H1 (cell line): ENCODE measurements at regions not wholly inside any gene's neighbourhood (a gene's known extent, or its start where the extent isn't known, plus 50 kb on each side); places are given as distances from the start of the nearest gene placed in this dataset.

Experiments
- CTCF ChIA-PET: fragments of 300-600 bp; sonication (Branson Sonifier 250); formaldehyde crosslinking; loops from one replicate; lab custom pipeline; 2021; ENCODE audit not compliant: partially characterized antibody; lab: Charles Lee
- POLR2A ChIA-PET: fragments of 300-600 bp; sonication (Branson Sonifier 250); formaldehyde crosslinking; loops from one replicate; lab custom pipeline; 2021; ENCODE audit warnings: inconsistent platforms; ENCODE audit not compliant: partially characterized antibody; lab: Charles Lee
- DNase-seq, 2 experiments: peaks; one replicate each; pipeline versions ENCODE4 v3.0.0 to v3.0.0-alpha.2; 2010 to 2022; ENCODE audit warnings: low spot score in 2 of 2, low read depth in 1 of 2, mixed read lengths in 1 of 2
- FAIRE-seq: peaks from 2 replicates; lab custom pipeline; 2011; peaks lifted over from hg19 to GRCh38; lab: Jason Lieb, UNC
- H2AFZ ChIP-seq: 2 replicates; pipeline ENCODE4 v1.8.1; 2012; ENCODE audit warnings: low read length, inconsistent platforms
- H2AK5ac ChIP-seq: 2 replicates; pipeline ENCODE4 v1.6.1; 2013; ENCODE audit warnings: low read depth, low read length
- H2BK120ac ChIP-seq: replicated peaks from 2 replicates; pipeline ENCODE3; 2013; ENCODE audit warnings: low read depth, low read length, inconsistent platforms
- H2BK12ac ChIP-seq: 2 replicates; pipeline ENCODE4 v1.6.1; 2013; ENCODE audit warnings: low read depth, low read length
- H2BK15ac ChIP-seq: 2 replicates; pipeline ENCODE4 v1.6.1; 2013; ENCODE audit warnings: low read length
- H2BK20ac ChIP-seq: 2 replicates; pipeline ENCODE4 v1.6.1; 2013; ENCODE audit warnings: low read length
- H2BK5ac ChIP-seq: 2 replicates; pipeline ENCODE4 v1.6.1; 2013; ENCODE audit warnings: low read depth, low read length
- H3K14ac ChIP-seq: 2 replicates; pipeline ENCODE4 v1.6.1; 2013; ENCODE audit warnings: inconsistent platforms; ENCODE audit not compliant: insufficient read length
- H3K18ac ChIP-seq: 2 replicates; pipeline ENCODE4 v1.6.1; 2013; ENCODE audit warnings: low read length; ENCODE audit errors: extremely low read depth
- H3K23ac ChIP-seq: 2 replicates; pipeline ENCODE4 v1.6.1; 2013; ENCODE audit warnings: inconsistent platforms; ENCODE audit not compliant: insufficient read length
- H3K23me2 ChIP-seq: 2 replicates; pipeline ENCODE4 v1.6.1; 2013; ENCODE audit warnings: low read depth, low read length
- H3K27ac ChIP-seq: 2 replicates; pipeline ENCODE4 v1.6.1; 2011; ENCODE audit warnings: low read depth, low read length, inconsistent platforms
- H3K27me3 ChIP-seq, 4 experiments: replicated peaks in 1 of 4; 1 replicate in 1 of 4; 2 replicates in 3 of 4; pipeline versions ENCODE4 v1.6.1 to v1.8.1; 2011 to 2013; ENCODE audit warnings: low read length in 3 of 4, mild to moderate bottlenecking in 3 of 4, inconsistent platforms in 2 of 4, mixed read lengths in 2 of 4, moderate library complexity in 1 of 4; ENCODE audit not compliant: control insufficient read depth in 3 of 4, insufficient read depth in 3 of 4; ENCODE audit errors: extremely low read depth in 1 of 4
- H3K36me3 ChIP-seq, 4 experiments: 2 replicates each; pipeline versions ENCODE4 v1.6.1 to v1.8.1; 2011 to 2013; ENCODE audit warnings: mild to moderate bottlenecking in 4 of 4, low read length in 3 of 4, moderate library complexity in 2 of 4, control low read depth in 1 of 4, inconsistent platforms in 1 of 4; ENCODE audit not compliant: insufficient read depth in 4 of 4, control insufficient read depth in 2 of 4
- H3K4ac ChIP-seq: replicated peaks from 2 replicates; pipeline ENCODE3; 2013; ENCODE audit warnings: low read length, low read depth, mixed read lengths, inconsistent platforms; ENCODE audit not compliant: insufficient read length
- H3K4me1 ChIP-seq, 4 experiments: replicated peaks in 1 of 4; 1 replicate in 1 of 4; 2 replicates in 3 of 4; pipeline versions ENCODE4 v1.6.1 to v1.8.1; 2011 to 2013; ENCODE audit warnings: low read length in 3 of 4, inconsistent platforms in 2 of 4, mixed read lengths in 1 of 4; ENCODE audit not compliant: insufficient read depth in 4 of 4, control insufficient read depth in 3 of 4
- H3K4me2 ChIP-seq, 2 experiments: 2 replicates each; pipeline versions ENCODE4 v1.6.1 to v1.8.1; 2011 to 2013; ENCODE audit warnings: low read depth in 2 of 2, low read length in 2 of 2, control low read depth in 1 of 2, inconsistent platforms in 1 of 2, mild to moderate bottlenecking in 1 of 2; ENCODE audit not compliant: insufficient read depth in 1 of 2
- H3K4me3 ChIP-seq, 4 experiments: fragments of 200-600, 300-600 bp in 1 of 4; sonication (generic), shearing (Covaris generic), sonication (Bioruptor Twin) in 1 of 4; 2 replicates each; pipeline versions ENCODE4 v1.5.1 to v1.8.1; 2011 to 2016; ENCODE audit warnings: low read length in 4 of 4, low read depth in 3 of 4, control low read depth in 2 of 4, inconsistent platforms in 2 of 4, mild to moderate bottlenecking in 2 of 4, mixed read lengths in 1 of 4, moderate library complexity in 1 of 4; ENCODE audit not compliant: insufficient read depth in 2 of 4; ENCODE audit errors: extremely low read depth in 1 of 4
- H3K56ac ChIP-seq: replicated peaks from 2 replicates; pipeline ENCODE3; 2013; ENCODE audit warnings: low read depth, mild to moderate bottlenecking, mixed read lengths, low read length, inconsistent platforms; ENCODE audit not compliant: insufficient read length
- H3K79me1 ChIP-seq: 2 replicates; pipeline ENCODE4 v1.6.1; 2013; ENCODE audit warnings: low read depth, low read length, control low read depth
- H3K79me2 ChIP-seq, 2 experiments: 2 replicates each; pipeline versions ENCODE4 v1.6.1 to v1.8.1; 2012 to 2013; ENCODE audit warnings: low read length in 2 of 2, mild to moderate bottlenecking in 2 of 2, inconsistent platforms in 1 of 2; ENCODE audit not compliant: insufficient read depth in 2 of 2, control insufficient read depth in 1 of 2
- H3K9ac ChIP-seq, 4 experiments: replicated peaks in 1 of 4; 1 replicate in 1 of 4; 2 replicates in 3 of 4; pipeline versions ENCODE4 v1.6.1 to v1.8.1; 2011 to 2013; ENCODE audit warnings: low read depth in 3 of 4, low read length in 3 of 4, control low read depth in 2 of 4, mild to moderate bottlenecking in 2 of 4, moderate library complexity in 2 of 4, inconsistent platforms in 1 of 4; ENCODE audit errors: extremely low read depth in 1 of 4
- H3K9me3 ChIP-seq, 2 experiments: 2 replicates each; pipeline versions ENCODE4 v1.6.1 to v1.8.1; 2012 to 2013; ENCODE audit warnings: mild to moderate bottlenecking in 2 of 2, moderate library complexity in 2 of 2, control low read depth in 1 of 2, inconsistent platforms in 1 of 2, low read depth in 1 of 2, low read length in 1 of 2, mixed read lengths in 1 of 2; ENCODE audit not compliant: insufficient read depth in 2 of 2
- H4K20me1 ChIP-seq, 2 experiments: replicated peaks in 1 of 2; 2 replicates each; pipeline versions ENCODE3 to v1.8.1; 2011 to 2013; ENCODE audit warnings: inconsistent platforms in 2 of 2, low read length in 2 of 2, mild to moderate bottlenecking in 1 of 2; ENCODE audit not compliant: insufficient read depth in 2 of 2, control insufficient read depth in 1 of 2
- H4K5ac ChIP-seq: 2 replicates; pipeline ENCODE4 v1.6.1; 2013; ENCODE audit warnings: low read length, low read depth, mixed read lengths, inconsistent platforms; ENCODE audit not compliant: insufficient read length
- H4K8ac ChIP-seq: 2 replicates; pipeline ENCODE4 v1.8.0; 2013; ENCODE audit warnings: mild to moderate bottlenecking, moderate library complexity, low read length, inconsistent platforms; ENCODE audit not compliant: insufficient read depth; ENCODE audit errors: extremely low read depth
- H4K91ac ChIP-seq: replicated peaks from 2 replicates; pipeline ENCODE3; 2013; ENCODE audit warnings: low read length, mixed read lengths, inconsistent platforms; ENCODE audit not compliant: insufficient read length
- EGR1 ChIP-seq: IDR thresholded peaks from 2 replicates; pipeline ENCODE4 v1.6.1; 2011; ENCODE audit warnings: low read depth, low read length, borderline replicate concordance
- GABPA ChIP-seq: IDR thresholded peaks from 2 replicates; pipeline ENCODE4 v1.6.1; 2011; ENCODE audit warnings: mild to moderate bottlenecking, low read length, moderate library complexity, borderline replicate concordance; ENCODE audit not compliant: insufficient read depth
- GTF2F1 ChIP-seq: IDR thresholded peaks from 2 replicates; pipeline ENCODE4 v1.6.1; 2012; ENCODE audit warnings: low read depth, low read length, improper control_type of control experiment, borderline replicate concordance
- HDAC6 ChIP-seq: IDR thresholded peaks from one replicate; pipeline ENCODE4 v1.7.1; 2012; ENCODE audit warnings: low read depth, mild to moderate bottlenecking, inconsistent platforms, low read length, moderate library complexity
- POLR2AphosphoS5 ChIP-seq: IDR thresholded peaks from 2 replicates; pipeline ENCODE4 v1.6.1; 2011; ENCODE audit warnings: low read depth, low read length
- RAD21 ChIP-seq, 2 experiments: IDR thresholded peaks in 1 of 2; conservative IDR thresholded peaks in 1 of 2; 2 replicates each; pipeline ENCODE4 v1.6.1; 2011; ENCODE audit warnings: low read depth in 2 of 2, low read length in 2 of 2, improper control_type of control experiment in 1 of 2, inconsistent platforms in 1 of 2, mild to moderate bottlenecking in 1 of 2, moderate library complexity in 1 of 2
- TBP ChIP-seq: IDR thresholded peaks from 2 replicates; pipeline ENCODE4 v1.6.1; 2011; ENCODE audit warnings: low read depth, low read length, improper control_type of control experiment
- ZNF274 ChIP-seq: IDR thresholded peaks from 2 replicates; pipeline ENCODE4 v1.7.0; 2012; ENCODE audit warnings: low read length, borderline replicate concordance; ENCODE audit errors: extremely low read depth
- WGBS, 2 experiments: shearing (Covaris generic) in 1 of 2; methylation state at CpG; one replicate each; pipeline versions ENCODE4 v1.1.6 to v1.1.7; 2013 to 2015; ENCODE audit warnings: low lambda C conversion rate in 2 of 2, mixed read lengths in 2 of 2, inconsistent platforms in 1 of 2, low coverage in 1 of 2, missing lambda C conversion rate in 1 of 2; ENCODE audit not compliant: insufficient replicate concordance in 2 of 2, insufficient coverage in 1 of 2, insufficient read length in 1 of 2; ENCODE audit errors: extremely low coverage in 1 of 2, missing lambda C conversion rate in 1 of 2; 5-methylcytosine and 5-hydroxymethylcytosine counted together
- TF ChIP-seq, protein P1 (sequence below), 3 experiments: IDR thresholded peaks; 1 replicate in 2 of 3; 2 replicates in 1 of 3; pipeline versions ENCODE4 v1.5.1 to v1.6.1; 2011; ENCODE audit warnings: low read length in 3 of 3, mild to moderate bottlenecking in 3 of 3, inconsistent platforms in 2 of 3, low read depth in 1 of 3, moderate library complexity in 1 of 3; ENCODE audit not compliant: insufficient read depth in 1 of 3; ENCODE audit errors: control extremely low read depth in 1 of 3

DNA sequence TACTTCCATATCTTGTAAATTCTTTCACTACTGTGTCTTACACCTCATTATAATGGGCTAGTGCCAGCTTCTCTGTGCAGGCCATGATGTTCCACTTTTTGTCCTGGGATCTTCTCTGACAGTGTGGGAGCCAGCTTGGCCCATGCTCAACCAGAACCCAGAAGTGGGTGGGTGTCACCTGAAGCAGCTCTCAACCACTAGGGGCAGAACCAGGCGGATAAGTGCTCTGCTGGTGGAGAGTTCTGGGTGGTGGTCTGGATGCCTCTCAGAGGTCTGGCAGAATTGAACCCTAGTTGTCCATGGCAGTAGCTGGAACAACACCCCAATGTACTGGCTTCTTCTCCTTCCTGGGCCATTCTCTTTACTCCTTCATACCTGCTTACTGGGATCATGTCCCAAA is 254.1 kb upstream of the N4BP1 start:
- no peak overlapping the region for H2BK5ac ChIP-seq
- no peaks in the 10 kb centered on the region for H3K36me3 ChIP-seq
- CTCF ChIA-PET = interaction anchor here (0.5 to 4.3 kb wide), 32 partner anchors 8 to 485 kb away, joined by 3 to 31 read pairs (median 3); no protein-coding TSS in a partner anchor
- H2BK15ac ChIP-seq = no peak overlapping the region
- no peak overlapping the region for H4K91ac ChIP-seq
- no peak overlapping the region for H2AK5ac ChIP-seq
- POLR2A ChIA-PET = no interaction called here
- H3K79me1 ChIP-seq = no peaks in the 10 kb centered on the region
- peaks cover 0 to 2% (median under 1%) of the 10 kb centered on the region in 4 experiments; a peak in 1 of 7 replicates for H3K4me1 ChIP-seq
- H2BK12ac ChIP-seq = no peak overlapping the region
- H4K8ac ChIP-seq = no peak overlapping the region
- no peak for FAIRE-seq
- no peaks in the 10 kb centered on the region for H3K79me2 ChIP-seq
- H2AFZ ChIP-seq = no peak overlapping the region
- H3K9ac ChIP-seq = no peak overlapping the region
- no peak overlapping the region for H3K14ac ChIP-seq
- peak; percentile 22 to 27; a peak in 3 of 4 replicates for TF ChIP-seq RAD21 (IDR thresholded peaks at IDR 0.05 in 1 of 2, conservative IDR thresholded peaks at IDR 0.05 in 1 of 2; ENCODE audit: low read depth in 2 of 2, low read length in 2 of 2)
- TF ChIP-seq HDAC6 = no peak
- no peak for TF ChIP-seq TBP
- TF ChIP-seq GABPA = no peak
- TF ChIP-seq EGR1 = no peak
- no peak for TF ChIP-seq GTF2F1
- no peak for TF ChIP-seq ZNF274
- TF ChIP-seq POLR2AphosphoS5 = no peak
- TF ChIP-seq, protein P1, sequence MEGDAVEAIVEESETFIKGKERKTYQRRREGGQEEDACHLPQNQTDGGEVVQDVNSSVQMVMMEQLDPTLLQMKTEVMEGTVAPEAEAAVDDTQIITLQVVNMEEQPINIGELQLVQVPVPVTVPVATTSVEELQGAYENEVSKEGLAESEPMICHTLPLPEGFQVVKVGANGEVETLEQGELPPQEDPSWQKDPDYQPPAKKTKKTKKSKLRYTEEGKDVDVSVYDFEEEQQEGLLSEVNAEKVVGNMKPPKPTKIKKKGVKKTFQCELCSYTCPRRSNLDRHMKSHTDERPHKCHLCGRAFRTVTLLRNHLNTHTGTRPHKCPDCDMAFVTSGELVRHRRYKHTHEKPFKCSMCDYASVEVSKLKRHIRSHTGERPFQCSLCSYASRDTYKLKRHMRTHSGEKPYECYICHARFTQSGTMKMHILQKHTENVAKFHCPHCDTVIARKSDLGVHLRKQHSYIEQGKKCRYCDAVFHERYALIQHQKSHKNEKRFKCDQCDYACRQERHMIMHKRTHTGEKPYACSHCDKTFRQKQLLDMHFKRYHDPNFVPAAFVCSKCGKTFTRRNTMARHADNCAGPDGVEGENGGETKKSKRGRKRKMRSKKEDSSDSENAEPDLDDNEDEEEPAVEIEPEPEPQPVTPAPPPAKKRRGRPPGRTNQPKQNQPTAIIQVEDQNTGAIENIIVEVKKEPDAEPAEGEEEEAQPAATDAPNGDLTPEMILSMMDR (IDR thresholded peaks at IDR 0.05; ENCODE audit: control extremely low read depth in 1 of 3, insufficient read depth in 1 of 3, low read depth in 1 of 3, low read length in 3 of 3) = peak; percentile 36 to 63 (median 58)
- TF ChIP-seq, all 59 proteins: peak for 2
- no peak overlapping the region for H4K5ac ChIP-seq
- no peak overlapping the region for H3K56ac ChIP-seq
- H2BK120ac ChIP-seq = no peak overlapping the region
- no peaks in the 10 kb centered on the region for H3K9me3 ChIP-seq
- 100% methylated on average over 1 of the region's 1 CpG; no CpG with 5 or more reads in 1 of the 2 experiments for WGBS, 2 experiments
- H3K27ac ChIP-seq = no peak overlapping the region
- H3K23me2 ChIP-seq = no peaks in the 10 kb centered on the region
- H3K27me3 ChIP-seq = no peaks in the 10 kb centered on the region
- no peak overlapping the region for H3K4me3 ChIP-seq
- no peak overlapping the region for H3K18ac ChIP-seq
- H4K20me1 ChIP-seq = no peaks in the 10 kb centered on the region
- H3K23ac ChIP-seq = no peak overlapping the region
- no peak for DNase-seq
- H3K4ac ChIP-seq = no peak overlapping the region
- H3K4me2 ChIP-seq = no peak overlapping the region
- no peak overlapping the region for H2BK20ac ChIP-seq
